ENCODE measurements at regions not wholly inside any gene's neighbourhood (a gene's known extent, or its start where the extent isn't known, plus 50 kb on each side); places are given as distances from the start of the nearest gene placed in this dataset.

DNA sequence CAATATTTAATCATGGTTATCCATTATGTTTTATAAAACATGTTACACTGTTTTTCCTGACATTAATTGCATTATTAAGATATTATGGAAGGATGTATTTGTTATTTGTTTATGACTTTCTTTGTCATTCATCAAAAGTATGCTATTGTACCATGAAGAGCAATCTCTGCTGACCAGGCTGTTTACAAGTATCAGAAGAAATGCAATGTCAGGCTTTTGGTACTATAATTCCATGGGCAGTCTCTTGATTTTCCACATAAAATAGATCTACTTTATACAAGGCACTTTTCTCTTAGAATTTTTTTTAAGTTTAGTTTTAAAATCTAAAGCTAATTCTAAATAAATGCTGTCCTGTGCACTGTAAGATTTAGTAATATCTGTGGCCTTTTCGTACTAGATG, 196.6 kb downstream of the COX7C start:
- Histone ChIP-seq H3K36me3 (replicated peaks) (no peaks in the 10 kb centered on the region), H3K4me1 (no peaks in the 10 kb centered on the region), H3K4me3 (no peak overlapping the region), H3K27me3 (ENCODE audit: low read depth) (no peaks in the 10 kb centered on the region), H3K9me3 (no peaks in the 10 kb centered on the region)
- in situ Hi-C loops (cut with MboI; ENCODE audit: low sequenced_read_pairs), result no loop called here
- no peak for DNase-seq (ENCODE audit: low spot score in 2 of 2)

DNA sequence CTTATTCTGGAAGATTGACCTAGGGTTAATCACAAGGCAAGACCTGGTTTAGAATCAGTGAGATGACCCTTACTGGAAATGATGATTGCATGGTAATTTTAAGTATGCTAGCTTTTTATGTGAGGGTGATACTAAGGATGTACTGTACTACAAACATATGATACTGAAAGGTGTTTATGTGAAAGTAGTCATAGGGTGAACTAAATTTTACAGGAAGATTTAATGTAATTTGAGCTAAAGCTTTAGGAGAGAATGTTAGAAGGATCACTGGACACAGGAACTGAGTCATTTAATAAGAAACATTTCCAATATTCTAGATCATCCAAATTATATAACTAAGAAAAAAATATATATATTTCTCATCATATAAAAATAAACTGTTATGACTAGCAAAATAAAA, 197.2 kb downstream of the COX7C start:
- Histone ChIP-seq H3K27me3 (ENCODE audit: low read depth) (no peaks in the 10 kb centered on the region), H3K36me3 (replicated peaks) (no peaks in the 10 kb centered on the region), H3K9me3 (no peaks in the 10 kb centered on the region), H3K4me3 (no peak overlapping the region), H3K4me1 (no peaks in the 10 kb centered on the region)
- in situ Hi-C loops (cut with MboI; ENCODE audit: low sequenced_read_pairs), result no loop called here
- DNase-seq (ENCODE audit: low spot score in 2 of 2), result no peak

DNA sequence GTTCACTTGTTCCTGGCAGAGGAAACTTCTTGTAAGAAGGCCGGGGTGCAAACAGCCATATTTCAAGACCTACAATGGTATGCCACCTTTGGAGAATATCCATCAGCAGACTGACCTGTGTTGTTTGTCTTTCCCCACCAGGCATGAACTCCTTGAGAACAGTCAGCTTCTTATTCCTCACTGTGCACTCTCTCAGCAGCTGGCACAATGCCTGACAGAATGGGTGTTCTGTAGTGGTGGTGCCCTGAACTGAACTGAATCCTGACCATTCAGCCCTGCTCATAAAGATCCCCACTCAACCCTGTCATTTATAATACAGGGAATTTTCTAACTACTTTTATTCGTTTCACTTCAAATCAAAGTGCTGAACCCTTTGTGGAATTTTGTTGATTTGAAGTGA, 206.9 kb downstream of the COX7C start:
- H3K9me3 ChIP-seq, result no peaks in the 10 kb centered on the region
- H3K27me3 ChIP-seq (ENCODE audit: low read depth), result peaks cover 3% of the 10 kb centered on the region; the same call in 1 of the 2 replicates
- H3K4me3 ChIP-seq, result no peak overlapping the region
- no peak for DNase-seq (ENCODE audit: low spot score in 2 of 2)
- no peaks in the 10 kb centered on the region for H3K36me3 ChIP-seq (replicated peaks)
- H3K4me1 ChIP-seq, result no peaks in the 10 kb centered on the region
- in situ Hi-C loops (cut with MboI; ENCODE audit: low sequenced_read_pairs), result no loop called here

DNA sequence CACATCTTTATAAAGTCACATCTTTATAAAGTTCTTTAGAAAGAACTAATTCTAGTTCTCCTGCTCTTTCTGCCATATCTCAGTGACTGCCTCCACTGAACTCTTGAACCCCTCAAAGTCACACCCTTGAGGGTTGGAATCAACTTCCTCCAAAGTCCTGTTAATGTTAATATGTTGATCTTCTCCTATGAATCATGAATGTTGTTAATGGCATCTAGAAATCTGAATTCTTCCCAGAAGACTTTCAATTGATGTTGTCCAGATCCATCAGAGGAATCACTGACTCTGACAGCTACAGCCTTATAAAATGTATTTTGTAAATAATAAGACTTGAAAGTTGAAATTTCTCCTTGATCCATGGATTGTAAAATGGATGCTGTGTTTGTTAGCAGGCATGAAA, 213.4 kb downstream of the COX7C start:
- in situ Hi-C loops (cut with MboI; ENCODE audit: low sequenced_read_pairs), result no loop called here
- Histone ChIP-seq H3K27me3 (ENCODE audit: low read depth) (no peaks in the 10 kb centered on the region), H3K4me3 (no peak overlapping the region), H3K36me3 (replicated peaks) (no peaks in the 10 kb centered on the region), H3K9me3 (no peaks in the 10 kb centered on the region), H3K4me1 (no peaks in the 10 kb centered on the region)
- DNase-seq (ENCODE audit: low spot score in 2 of 2), result no peak

DNA sequence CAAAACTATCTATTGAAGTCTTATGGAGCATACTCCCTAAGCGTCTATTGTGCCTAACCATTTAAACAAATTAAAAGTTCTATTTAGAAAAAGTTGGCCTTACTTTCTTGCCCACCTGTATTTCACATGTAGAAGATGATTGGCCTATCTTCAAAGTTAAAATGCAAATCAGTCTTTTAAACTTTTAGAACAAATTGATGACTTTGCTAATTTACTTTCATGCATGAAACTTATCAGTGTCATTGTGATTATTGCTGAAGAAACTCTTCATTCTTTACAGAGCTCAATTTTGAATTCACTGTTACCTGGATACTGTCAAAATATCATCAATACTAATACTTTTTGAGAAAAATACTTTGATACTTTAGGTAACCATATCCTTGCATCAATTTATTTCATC, 216.1 kb downstream of the COX7C start:
- in situ Hi-C loops (cut with MboI; ENCODE audit: low sequenced_read_pairs), result no loop called here
- H3K36me3 ChIP-seq (replicated peaks), result no peaks in the 10 kb centered on the region
- no peaks in the 10 kb centered on the region for H3K9me3 ChIP-seq

DNA sequence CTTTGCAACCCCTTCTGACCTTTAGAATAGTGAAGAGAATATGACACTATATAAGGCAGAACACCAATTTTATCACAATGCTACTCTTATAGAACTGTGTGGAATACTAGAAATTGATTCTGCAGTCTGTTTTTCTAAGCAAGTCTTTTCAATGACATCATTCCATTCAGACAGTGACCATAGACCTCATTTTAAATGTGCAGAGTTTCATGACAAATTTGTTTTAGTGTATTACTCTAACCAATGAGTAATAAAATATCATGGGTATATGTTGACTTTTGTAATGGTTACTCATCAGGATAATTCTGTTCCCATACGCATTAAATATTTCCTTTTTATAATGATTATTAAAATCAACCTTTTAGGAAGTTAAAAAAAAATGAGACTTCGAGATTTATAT, 219.9 kb downstream of the COX7C start:
- in situ Hi-C loops (cut with MboI; ENCODE audit: low sequenced_read_pairs), result no loop called here
- H3K4me3 ChIP-seq, result no peak overlapping the region
- no peak for DNase-seq (ENCODE audit: low spot score in 2 of 2)
- H3K36me3 ChIP-seq (replicated peaks), result no peaks in the 10 kb centered on the region
- no peaks in the 10 kb centered on the region for H3K4me1 ChIP-seq
- no peaks in the 10 kb centered on the region for H3K9me3 ChIP-seq
- no peaks in the 10 kb centered on the region for H3K27me3 ChIP-seq (ENCODE audit: low read depth)

More for the DNA sequence above, 216.1 kb downstream of the COX7C start:
- no peaks in the 10 kb centered on the region for H3K27me3 ChIP-seq (ENCODE audit: low read depth)
- no peak overlapping the region for H3K4me3 ChIP-seq
- H3K4me1 ChIP-seq, result no peaks in the 10 kb centered on the region
- no peak for DNase-seq (ENCODE audit: low spot score in 2 of 2)

DNA sequence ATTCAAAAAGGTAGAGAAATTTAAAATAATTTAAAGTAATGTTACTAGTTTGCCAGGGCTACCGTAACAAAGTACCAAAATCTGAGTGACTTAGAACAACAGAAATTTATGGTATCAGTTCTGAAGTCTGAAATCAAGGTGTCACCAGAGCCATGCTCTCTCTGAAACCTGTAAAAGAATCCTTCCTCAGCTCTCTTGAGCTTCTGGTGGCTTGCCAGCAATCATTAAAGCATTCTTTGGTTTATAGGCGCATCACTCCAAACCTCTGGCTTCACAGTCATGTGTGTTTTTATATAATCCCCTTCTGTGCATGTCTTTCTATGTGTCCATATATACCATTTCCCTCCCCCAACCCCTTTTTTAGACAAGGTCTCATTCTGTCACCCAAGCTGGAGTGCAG, 220.3 kb downstream of the COX7C start:
- DNase-seq (ENCODE audit: low spot score in 2 of 2), result no peak
- Histone ChIP-seq H3K4me3 (no peak overlapping the region), H3K27me3 (ENCODE audit: low read depth) (no peaks in the 10 kb centered on the region), H3K36me3 (replicated peaks) (no peaks in the 10 kb centered on the region), H3K9me3 (no peaks in the 10 kb centered on the region), H3K4me1 (no peaks in the 10 kb centered on the region)
- in situ Hi-C loops (cut with MboI; ENCODE audit: low sequenced_read_pairs), result no loop called here

DNA sequence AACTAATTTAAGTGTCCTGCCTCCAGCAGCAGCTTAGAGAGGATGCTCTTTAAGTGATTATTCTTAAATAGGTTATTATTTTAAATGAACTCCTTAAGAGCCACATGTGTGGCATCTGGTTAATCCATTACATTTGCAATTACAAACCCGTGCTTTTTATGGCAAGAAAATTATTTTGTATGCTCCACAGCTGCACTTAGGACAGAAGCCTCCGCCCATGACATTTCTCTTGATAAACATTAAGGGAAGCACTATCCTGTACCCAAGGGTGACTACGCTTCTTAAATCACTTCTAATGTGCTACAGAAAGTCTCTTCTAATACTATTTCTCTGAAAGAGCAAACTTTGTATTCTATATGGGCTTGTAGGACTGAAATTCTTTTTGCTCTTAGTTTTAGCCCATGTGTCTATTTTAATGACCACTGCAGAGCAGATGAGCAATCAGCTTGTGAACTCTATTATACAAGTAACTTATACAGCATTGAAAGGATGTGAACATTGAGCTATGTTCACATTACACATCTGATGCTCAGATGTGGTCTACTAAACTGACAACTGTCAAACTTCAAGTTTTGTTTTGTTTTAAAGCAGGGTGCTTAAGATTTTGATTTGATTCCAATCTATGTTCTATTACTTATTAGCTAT, 223.4 kb downstream of the COX7C start:
- H3K36me3 ChIP-seq (replicated peaks), result no peaks in the 10 kb centered on the region
- H3K9me3 ChIP-seq, result no peaks in the 10 kb centered on the region
- in situ Hi-C loops (cut with MboI; ENCODE audit: low sequenced_read_pairs), result no loop called here
- no peaks in the 10 kb centered on the region for H3K4me1 ChIP-seq
- no peak for DNase-seq (ENCODE audit: low spot score in 2 of 2)
- H3K27me3 ChIP-seq (ENCODE audit: low read depth), result no peaks in the 10 kb centered on the region
- no peak overlapping the region for H3K4me3 ChIP-seq

DNA sequence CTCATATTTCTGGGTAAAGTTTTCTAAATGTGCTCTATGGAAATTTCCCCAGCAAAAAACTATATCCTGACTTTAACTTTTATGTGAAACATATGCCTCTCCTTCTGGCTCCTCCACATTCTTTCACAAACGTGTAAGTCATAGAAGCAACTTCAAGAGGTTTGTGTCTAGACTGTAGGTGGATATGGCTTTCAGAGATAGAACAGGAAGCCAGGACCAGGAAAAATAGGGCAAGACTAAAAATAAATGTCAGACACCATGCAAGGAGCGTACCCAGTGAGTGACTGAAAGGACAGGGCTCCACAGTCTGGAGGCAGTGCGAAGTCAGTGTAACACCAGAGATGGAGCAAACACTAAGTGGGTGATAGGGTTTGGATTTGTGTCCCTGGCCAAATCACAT, 240.7 kb downstream of the COX7C start:
- in situ Hi-C loops (cut with MboI; ENCODE audit: low sequenced_read_pairs), result no loop called here
- H3K36me3 ChIP-seq (replicated peaks), result no peaks in the 10 kb centered on the region
- H3K4me1 ChIP-seq, result no peaks in the 10 kb centered on the region
- no peak for DNase-seq (ENCODE audit: low spot score in 2 of 2)
- H3K4me3 ChIP-seq, result no peak overlapping the region
- H3K27me3 ChIP-seq (ENCODE audit: low read depth), result no peaks in the 10 kb centered on the region
- no peaks in the 10 kb centered on the region for H3K9me3 ChIP-seq

DNA sequence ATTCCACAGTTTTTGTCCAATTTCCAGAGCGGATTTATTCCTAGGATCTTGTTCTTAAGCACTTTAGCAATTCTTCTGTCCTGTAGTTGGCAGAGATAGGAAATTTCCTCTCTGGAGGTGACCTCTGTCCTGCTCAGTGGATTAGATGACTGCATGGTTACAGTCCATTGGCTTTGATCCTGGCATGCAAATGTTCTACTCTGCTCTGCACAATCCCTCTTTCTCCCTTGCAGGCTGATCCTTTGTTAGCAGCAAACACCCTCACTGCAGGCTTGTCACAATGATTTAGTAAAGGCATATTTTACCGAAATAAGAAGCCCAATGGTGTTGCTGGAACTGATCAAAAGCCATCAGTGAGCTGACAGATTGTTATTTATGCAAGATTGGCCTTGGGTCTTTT, 243.8 kb downstream of the COX7C start:
- no peaks in the 10 kb centered on the region for H3K36me3 ChIP-seq (replicated peaks)
- no peaks in the 10 kb centered on the region for H3K4me1 ChIP-seq
- in situ Hi-C loops (cut with MboI; ENCODE audit: low sequenced_read_pairs), result no loop called here
- H3K27me3 ChIP-seq (ENCODE audit: low read depth), result no peaks in the 10 kb centered on the region
- no peak overlapping the region for H3K4me3 ChIP-seq
- H3K9me3 ChIP-seq, result no peaks in the 10 kb centered on the region
- DNase-seq (ENCODE audit: low spot score in 2 of 2), result no peak

DNA sequence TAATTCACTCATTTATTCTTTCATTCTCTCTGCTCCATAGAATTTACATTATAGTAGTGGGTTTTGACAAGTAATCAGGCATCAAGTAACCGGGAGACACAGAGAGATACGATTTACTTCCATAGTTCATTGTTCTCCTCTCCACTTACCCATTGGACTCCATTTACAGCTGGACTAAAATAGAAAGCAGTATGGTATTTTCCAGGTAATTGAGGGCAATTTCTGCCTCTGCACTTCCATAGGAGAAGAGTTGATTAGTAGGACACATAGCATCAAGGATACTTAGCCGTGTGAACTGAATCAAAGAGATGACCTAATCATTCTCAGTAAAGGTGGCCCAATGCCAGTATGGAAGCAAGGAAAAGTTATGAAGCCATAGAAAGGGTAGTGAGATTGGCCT, 244.4 kb downstream of the COX7C start:
- no peak overlapping the region for H3K4me3 ChIP-seq
- in situ Hi-C loops (cut with MboI; ENCODE audit: low sequenced_read_pairs), result no loop called here
- no peaks in the 10 kb centered on the region for H3K9me3 ChIP-seq
- H3K27me3 ChIP-seq (ENCODE audit: low read depth), result no peaks in the 10 kb centered on the region
- H3K4me1 ChIP-seq, result no peaks in the 10 kb centered on the region
- no peaks in the 10 kb centered on the region for H3K36me3 ChIP-seq (replicated peaks)
- DNase-seq (ENCODE audit: low spot score in 2 of 2), result no peak

DNA sequence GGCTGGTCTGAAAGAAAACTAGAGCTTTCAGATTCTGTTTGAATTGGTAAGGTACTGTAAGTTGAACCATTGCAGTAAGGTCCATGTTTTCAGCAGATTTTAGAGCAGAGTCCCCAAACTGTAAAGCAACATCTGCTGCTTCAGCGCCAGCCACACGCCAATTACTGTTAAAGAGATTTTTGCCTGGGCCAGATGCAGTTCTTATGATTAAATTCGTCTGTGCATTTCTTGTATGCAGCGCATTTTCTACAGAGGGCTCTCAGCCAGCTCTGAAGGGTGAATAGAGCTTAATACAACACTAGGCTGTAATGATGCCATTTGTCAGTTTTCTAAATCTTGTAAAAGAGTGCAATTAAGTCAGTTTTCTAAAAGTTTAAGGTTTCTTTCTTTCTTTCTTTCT, 246.3 kb downstream of the COX7C start:
- in situ Hi-C loops (cut with MboI; ENCODE audit: low sequenced_read_pairs), result no loop called here
- no peak for DNase-seq (ENCODE audit: low spot score in 2 of 2)
- H3K9me3 ChIP-seq, result no peaks in the 10 kb centered on the region
- H3K27me3 ChIP-seq (ENCODE audit: low read depth), result no peaks in the 10 kb centered on the region
- no peak overlapping the region for H3K4me3 ChIP-seq
- no peaks in the 10 kb centered on the region for H3K4me1 ChIP-seq
- H3K36me3 ChIP-seq (replicated peaks), result no peaks in the 10 kb centered on the region

DNA sequence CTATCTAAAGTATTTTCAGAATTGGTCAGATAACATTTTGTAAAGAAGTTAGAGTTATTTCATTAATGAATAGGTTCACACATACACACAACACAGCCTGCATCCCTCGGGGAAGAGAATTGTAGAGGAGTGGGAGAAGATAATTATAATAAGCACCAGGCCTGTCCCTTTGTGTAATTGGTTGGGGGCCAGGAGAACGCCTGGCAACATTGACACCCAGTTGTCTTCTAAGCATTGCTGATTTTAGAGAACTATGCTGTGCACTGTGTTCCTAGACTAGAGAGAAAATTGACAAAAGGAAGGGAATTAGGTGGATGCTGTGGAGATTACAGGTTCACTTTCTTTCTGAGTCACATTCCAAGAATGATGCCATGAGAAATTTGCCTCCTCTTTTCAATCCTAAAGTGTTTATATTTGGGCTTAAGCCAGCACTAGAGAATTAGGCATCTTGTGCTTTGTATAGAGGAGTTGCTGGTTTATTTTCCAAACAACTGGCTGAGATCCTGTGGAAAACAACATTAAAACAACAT, 247.6 kb downstream of the COX7C start:
- no peak for DNase-seq (ENCODE audit: low spot score in 2 of 2)
- Histone ChIP-seq H3K36me3 (replicated peaks) (no peaks in the 10 kb centered on the region), H3K4me3 (no peak overlapping the region), H3K4me1 (no peaks in the 10 kb centered on the region), H3K9me3 (no peaks in the 10 kb centered on the region), H3K27me3 (ENCODE audit: low read depth) (no peaks in the 10 kb centered on the region)
- in situ Hi-C loops (cut with MboI; ENCODE audit: low sequenced_read_pairs), result no loop called here

DNA sequence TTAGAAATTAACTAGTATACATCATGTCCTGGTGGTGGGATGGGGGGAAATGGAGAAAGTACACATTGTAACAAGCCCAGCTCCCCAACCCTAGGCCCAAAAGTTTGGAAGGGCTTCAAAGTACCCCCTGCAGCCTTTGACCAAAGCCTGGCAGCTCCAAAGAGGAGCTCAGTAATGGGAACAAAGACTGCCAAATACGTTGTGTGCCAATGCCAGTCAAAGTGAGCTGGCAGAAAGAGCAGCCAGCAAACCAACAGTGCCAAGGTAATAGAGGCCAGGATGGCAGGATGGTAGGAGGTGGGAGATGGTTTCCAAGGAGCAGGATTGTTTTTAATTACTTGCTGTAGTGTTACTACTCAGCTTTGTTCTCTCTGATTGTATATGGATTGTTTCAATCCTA, 248.3 kb downstream of the COX7C start:
- Histone ChIP-seq H3K4me3 (no peak overlapping the region), H3K36me3 (replicated peaks) (no peaks in the 10 kb centered on the region), H3K27me3 (ENCODE audit: low read depth) (no peaks in the 10 kb centered on the region), H3K9me3 (no peaks in the 10 kb centered on the region), H3K4me1 (no peaks in the 10 kb centered on the region)
- in situ Hi-C loops (cut with MboI; ENCODE audit: low sequenced_read_pairs), result no loop called here
- DNase-seq (ENCODE audit: low spot score in 2 of 2), result no peak

DNA sequence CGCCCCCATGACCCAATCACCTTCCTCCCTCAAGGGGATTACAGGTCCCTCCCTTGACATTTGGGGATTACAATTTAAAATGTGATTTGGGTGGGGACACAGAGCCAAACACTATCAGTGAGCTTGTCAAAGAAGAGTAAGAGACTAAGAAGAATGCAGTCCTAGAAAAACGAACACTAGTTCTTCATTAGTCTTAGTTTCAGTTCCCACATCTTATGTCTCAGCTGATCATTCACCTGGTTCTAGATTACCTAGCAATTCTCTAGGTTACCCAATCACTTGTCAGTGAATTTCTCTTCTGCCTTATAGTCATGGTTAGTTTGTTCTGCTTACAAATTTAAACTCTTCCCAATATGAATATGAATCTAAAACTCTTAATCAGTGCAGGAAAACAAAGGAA, 251.5 kb downstream of the COX7C start:
- Histone ChIP-seq H3K9me3 (no peaks in the 10 kb centered on the region), H3K27me3 (ENCODE audit: low read depth) (no peaks in the 10 kb centered on the region), H3K36me3 (replicated peaks) (no peaks in the 10 kb centered on the region), H3K4me3 (no peak overlapping the region), H3K4me1 (no peaks in the 10 kb centered on the region)
- in situ Hi-C loops (cut with MboI; ENCODE audit: low sequenced_read_pairs), result no loop called here
- no peak for DNase-seq (ENCODE audit: low spot score in 2 of 2)

Data from HAP-1 (cell line).